ENCODE measurements at regions not wholly inside any gene's neighbourhood (a gene's known extent, or its start where the extent isn't known, plus 50 kb on each side); places are given as distances from the start of the nearest gene placed in this dataset.
"Not testable (repeated sequence)": the region's sequence is repeated elsewhere in the genome, so short reads cannot be mapped to it uniquely, and the experiment has no call there.

DNA sequence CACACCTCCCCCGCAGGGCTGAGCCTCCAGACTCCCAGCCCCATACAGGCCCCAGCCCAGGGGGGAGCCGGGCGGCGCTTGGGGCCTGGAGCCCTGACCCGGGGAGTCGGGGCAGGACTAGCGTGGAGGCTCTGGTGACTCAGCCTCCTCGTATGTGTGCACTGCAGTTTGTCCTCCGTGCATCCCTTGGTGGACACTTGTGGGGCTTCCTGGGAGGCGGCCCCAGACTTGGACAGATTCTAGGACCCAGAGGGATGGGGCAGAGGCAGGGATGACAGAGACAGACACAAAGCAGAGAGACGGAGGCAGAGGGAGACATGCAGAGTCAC lies 161.6 kb downstream of the TMEM121 start:
- TF ChIP-seq, protein P1, sequence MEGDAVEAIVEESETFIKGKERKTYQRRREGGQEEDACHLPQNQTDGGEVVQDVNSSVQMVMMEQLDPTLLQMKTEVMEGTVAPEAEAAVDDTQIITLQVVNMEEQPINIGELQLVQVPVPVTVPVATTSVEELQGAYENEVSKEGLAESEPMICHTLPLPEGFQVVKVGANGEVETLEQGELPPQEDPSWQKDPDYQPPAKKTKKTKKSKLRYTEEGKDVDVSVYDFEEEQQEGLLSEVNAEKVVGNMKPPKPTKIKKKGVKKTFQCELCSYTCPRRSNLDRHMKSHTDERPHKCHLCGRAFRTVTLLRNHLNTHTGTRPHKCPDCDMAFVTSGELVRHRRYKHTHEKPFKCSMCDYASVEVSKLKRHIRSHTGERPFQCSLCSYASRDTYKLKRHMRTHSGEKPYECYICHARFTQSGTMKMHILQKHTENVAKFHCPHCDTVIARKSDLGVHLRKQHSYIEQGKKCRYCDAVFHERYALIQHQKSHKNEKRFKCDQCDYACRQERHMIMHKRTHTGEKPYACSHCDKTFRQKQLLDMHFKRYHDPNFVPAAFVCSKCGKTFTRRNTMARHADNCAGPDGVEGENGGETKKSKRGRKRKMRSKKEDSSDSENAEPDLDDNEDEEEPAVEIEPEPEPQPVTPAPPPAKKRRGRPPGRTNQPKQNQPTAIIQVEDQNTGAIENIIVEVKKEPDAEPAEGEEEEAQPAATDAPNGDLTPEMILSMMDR (IDR thresholded peaks at IDR 0.05; ENCODE audit: insufficient read depth, low read depth, low read length) = not testable (repeated sequence)
- not testable (repeated sequence) for TF ChIP-seq EZH2 (IDR thresholded peaks at IDR 0.05; ENCODE audit: insufficient read depth, low read length)
